GM23248 (cell line): ENCODE measurements at regions not wholly inside any gene's neighbourhood (a gene's known extent, or its start where the extent isn't known, plus 50 kb on each side); places are given as distances from the start of the nearest gene placed in this dataset.
"Not testable (repeated sequence)": the region's sequence is repeated elsewhere in the genome, so short reads cannot be mapped to it uniquely, and the experiment has no call there.

ENCODE experiments used
- DNase-seq: peaks from one replicate; pipeline ENCODE4 v3.0.0-alpha.2; 2015
- H2AFZ ChIP-seq: fragments of 200-600 bp; sonication (generic); 2 replicates; pipeline ENCODE4 v1.6.1; 2016; ENCODE audit warnings: antibody characterized with exemption
- H3F3A ChIP-seq: fragments of 200-600 bp; sonication (generic); 2 replicates; pipeline ENCODE4 v1.6.1; 2016; ENCODE audit warnings: mild to moderate bottlenecking, antibody characterized with exemption, mixed run types; ENCODE audit not compliant: insufficient read depth
- H3K27ac ChIP-seq: fragments of 200-600 bp; sonication (generic); 2 replicates; pipeline ENCODE4 v1.5.1; 2016; ENCODE audit warnings: mild to moderate bottlenecking
- H3K27me3 ChIP-seq: fragments of 200-600 bp; sonication (generic); replicated peaks from 2 replicates; pipeline ENCODE4 v1.6.1; 2016; ENCODE audit warnings: mild to moderate bottlenecking; ENCODE audit not compliant: insufficient read depth
- H3K36me3 ChIP-seq: fragments of 200-600 bp; sonication (generic); 2 replicates; pipeline ENCODE4 v1.6.1; 2016; ENCODE audit warnings: low read depth, mild to moderate bottlenecking
- H3K4me1 ChIP-seq: fragments of 200-600 bp; sonication (generic); 2 replicates; pipeline ENCODE4 v1.6.1; 2016; ENCODE audit warnings: mild to moderate bottlenecking; ENCODE audit not compliant: insufficient read depth
- H3K4me2 ChIP-seq: fragments of 200-600 bp; sonication (generic); one replicate; pipeline ENCODE4 v1.6.1; 2016; ENCODE audit warnings: mild to moderate bottlenecking; ENCODE audit not compliant: unreplicated experiment
- H3K4me3 ChIP-seq: fragments of 200-600 bp; sonication (generic); 2 replicates; pipeline ENCODE4 v1.5.1; 2016; ENCODE audit warnings: mild to moderate bottlenecking
- H3K79me2 ChIP-seq: fragments of 200-600 bp; sonication (generic); 2 replicates; pipeline ENCODE4 v1.6.1; 2016; ENCODE audit warnings: mild to moderate bottlenecking; ENCODE audit not compliant: insufficient read depth
- H3K9ac ChIP-seq: fragments of 200-600 bp; sonication (generic); 2 replicates; pipeline ENCODE4 v1.6.1; 2016; ENCODE audit warnings: mild to moderate bottlenecking
- H3K9me2 ChIP-seq: fragments of 200-600 bp; sonication (generic); 2 replicates; pipeline ENCODE4 v1.6.1; 2016; ENCODE audit warnings: mixed run types, mild to moderate bottlenecking, moderate library complexity; ENCODE audit not compliant: insufficient read depth
- H3K9me3 ChIP-seq: fragments of 200-600 bp; sonication (generic); one replicate; pipeline ENCODE4 v1.6.1; 2017; ENCODE audit warnings: low read depth
- H4K20me1 ChIP-seq: fragments of 200-600 bp; sonication (generic); 2 replicates; pipeline ENCODE4 v1.6.0; 2016; ENCODE audit not compliant: insufficient read depth
- EZH2 ChIP-seq: fragments of 200-600 bp; sonication (generic); IDR thresholded peaks from 2 replicates; pipeline ENCODE4 v1.6.1; 2018; ENCODE audit warnings: antibody characterized with exemption, mild to moderate bottlenecking; ENCODE audit not compliant: insufficient read depth, poor library complexity, severe bottlenecking
- EZH2phosphoT487 ChIP-seq: fragments of 200-600 bp; sonication (generic); IDR thresholded peaks from 2 replicates; pipeline ENCODE4 v1.6.1; 2018; ENCODE audit warnings: antibody characterized with exemption, moderate library complexity, mild to moderate bottlenecking, low read depth; ENCODE audit not compliant: insufficient read depth
- WGBS, 2 experiments: methylation state at CpG; one replicate each; pipeline ENCODE4 v1.1.6; 2015 to 2017; ENCODE audit warnings: low lambda C conversion rate in 2 of 2, low coverage in 1 of 2; ENCODE audit errors: missing lambda C conversion rate in 2 of 2; 5-methylcytosine and 5-hydroxymethylcytosine counted together
- in situ Hi-C: fragments of 300-500 bp; cut with MboI; formaldehyde crosslinking; loops from 2 replicates; pipeline ENCODE4 v1.15.0; 2020

DNA sequence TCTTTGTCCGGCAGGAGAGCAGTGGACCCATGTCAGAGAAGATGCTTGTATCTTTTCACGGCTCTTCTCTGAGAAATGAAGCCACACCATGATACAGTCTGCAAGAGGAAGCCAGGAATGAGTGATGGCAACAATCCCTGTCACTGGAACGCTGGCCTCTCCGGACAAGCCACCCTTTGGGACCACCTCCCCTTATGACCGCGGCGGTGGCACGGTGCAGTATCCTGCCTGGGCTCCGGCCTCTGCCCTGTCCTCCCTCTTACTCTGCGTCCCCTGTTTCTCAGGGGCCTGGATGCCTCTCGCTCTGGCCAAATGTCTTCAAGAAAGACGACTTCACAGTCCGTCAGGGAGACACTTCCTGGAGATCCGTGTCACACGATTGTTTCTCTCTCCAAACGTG lies 370.5 kb downstream of the ZNF716 start:
- H3K9me2 ChIP-seq: no peaks in the 10 kb centered on the region
- H3F3A ChIP-seq: no peaks in the 10 kb centered on the region
- no peaks in the 10 kb centered on the region for H3K9me3 ChIP-seq
- H3K9ac ChIP-seq: no peak overlapping the region
- no peaks in the 10 kb centered on the region for H3K4me1 ChIP-seq
- no peak overlapping the region for H2AFZ ChIP-seq
- DNase-seq: no peak
- H3K36me3 ChIP-seq: no peaks in the 10 kb centered on the region
- H3K27ac ChIP-seq: no peak overlapping the region
- H3K27me3 ChIP-seq: no peaks in the 10 kb centered on the region
- no peak overlapping the region for H3K4me3 ChIP-seq
- no peaks in the 10 kb centered on the region for H3K79me2 ChIP-seq
- TF ChIP-seq EZH2 (no peak), EZH2phosphoT487 (no peak)
- no peak overlapping the region for H3K4me2 ChIP-seq
- H4K20me1 ChIP-seq: no peaks in the 10 kb centered on the region
- WGBS, 2 experiments: 52 to 57% methylated on average over 16 of the region's 16 CpGs
- in situ Hi-C loops: no loop called here

DNA sequence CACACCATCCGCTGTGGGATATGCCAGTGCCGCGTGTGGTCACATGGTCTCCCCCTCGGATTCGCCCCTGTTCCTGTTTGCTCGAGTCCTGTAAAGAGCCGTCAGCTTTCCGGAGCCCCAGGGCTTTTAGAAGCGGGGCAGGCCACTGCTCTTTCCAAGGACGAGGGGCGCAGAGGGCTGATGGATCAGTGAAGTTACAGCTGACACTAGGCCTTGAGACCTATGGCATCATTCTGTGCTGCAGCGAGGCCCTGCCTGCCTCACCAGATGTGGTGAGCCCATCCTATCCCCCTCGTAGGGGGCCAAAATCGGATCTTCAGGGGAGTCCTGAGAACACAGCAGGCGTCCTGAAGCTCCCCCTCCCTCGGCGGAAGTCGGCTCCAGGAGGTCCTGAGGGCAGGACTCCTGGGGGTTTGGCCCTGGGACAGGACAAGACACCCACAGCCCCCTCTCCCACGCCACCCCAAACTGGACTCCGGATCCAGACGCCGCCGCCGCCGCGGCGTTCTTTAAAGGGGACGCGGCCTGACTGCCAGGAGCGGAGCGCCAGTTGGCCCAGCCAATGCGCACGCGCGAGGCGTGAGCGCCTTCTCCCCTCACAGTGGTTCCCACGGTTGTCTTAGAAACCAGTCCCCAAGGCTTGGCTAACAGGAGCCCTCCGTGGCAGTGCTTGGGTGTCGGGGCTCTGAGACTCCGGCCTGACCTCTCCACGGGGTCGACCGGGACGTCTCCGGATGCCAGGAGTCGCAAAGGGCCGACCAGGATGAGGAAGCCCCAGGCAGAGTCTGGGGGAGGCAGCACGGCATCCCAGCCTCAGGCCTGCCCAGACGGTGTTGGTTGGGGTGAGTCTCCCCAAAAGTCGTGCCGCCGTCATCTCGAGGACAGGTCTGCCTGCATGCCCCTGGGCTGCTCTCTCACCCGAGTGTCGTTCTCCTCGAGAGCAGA lies 371.7 kb downstream of the ZNF716 start:
- no peaks in the 10 kb centered on the region for H3F3A ChIP-seq
- no peaks in the 10 kb centered on the region for H4K20me1 ChIP-seq
- no peaks in the 10 kb centered on the region for H3K9me2 ChIP-seq
- H3K4me1 ChIP-seq: no peaks in the 10 kb centered on the region
- no peaks in the 10 kb centered on the region for H3K9me3 ChIP-seq
- no peak overlapping the region for H3K9ac ChIP-seq
- WGBS, 2 experiments: 61 to 63% methylated on average over 56 of the region's 57 CpGs
- H3K27me3 ChIP-seq: no peaks in the 10 kb centered on the region
- no peaks in the 10 kb centered on the region for H3K36me3 ChIP-seq
- no peak overlapping the region for H2AFZ ChIP-seq
- no peak overlapping the region for H3K27ac ChIP-seq
- H3K79me2 ChIP-seq: no peaks in the 10 kb centered on the region
- no peak overlapping the region for H3K4me3 ChIP-seq
- TF ChIP-seq EZH2phosphoT487: no peak
- no peak for TF ChIP-seq EZH2
- DNase-seq: no peak
- no peak overlapping the region for H3K4me2 ChIP-seq
- in situ Hi-C loops: no loop called here

DNA sequence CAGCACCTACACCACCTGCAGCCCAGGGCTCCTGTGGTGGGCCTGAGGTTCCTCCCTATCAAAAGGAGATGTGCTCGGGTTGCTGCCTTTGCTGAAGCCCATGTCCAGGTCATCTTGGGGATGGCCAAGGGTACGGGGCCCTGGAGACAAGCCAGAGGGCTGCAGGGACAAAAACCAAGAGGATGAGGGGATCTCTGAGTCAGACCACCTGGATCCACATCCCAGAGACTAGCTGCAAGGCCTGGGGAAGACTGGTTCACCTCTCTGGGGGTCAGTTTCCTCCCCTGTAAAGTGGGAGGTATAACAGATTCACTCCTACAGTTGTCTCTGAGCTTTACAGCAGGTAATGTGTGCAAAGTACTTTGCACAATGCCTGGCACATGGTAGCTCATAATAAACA lies 376.6 kb downstream of the ZNF716 start:
- H3K4me3 ChIP-seq, H3K9me2 ChIP-seq, H3K4me2 ChIP-seq, H2AFZ ChIP-seq, H3K27me3 ChIP-seq, H3K9ac ChIP-seq, H3K36me3 ChIP-seq, H3K4me1 ChIP-seq, H3F3A ChIP-seq, in situ Hi-C loops, H3K27ac ChIP-seq, H3K79me2 ChIP-seq, H3K9me3 ChIP-seq, H4K20me1 ChIP-seq, DNase-seq: not testable (repeated sequence)
- 0 to 2% methylated on average over 2 of the region's 2 CpGs for WGBS, 2 experiments

DNA sequence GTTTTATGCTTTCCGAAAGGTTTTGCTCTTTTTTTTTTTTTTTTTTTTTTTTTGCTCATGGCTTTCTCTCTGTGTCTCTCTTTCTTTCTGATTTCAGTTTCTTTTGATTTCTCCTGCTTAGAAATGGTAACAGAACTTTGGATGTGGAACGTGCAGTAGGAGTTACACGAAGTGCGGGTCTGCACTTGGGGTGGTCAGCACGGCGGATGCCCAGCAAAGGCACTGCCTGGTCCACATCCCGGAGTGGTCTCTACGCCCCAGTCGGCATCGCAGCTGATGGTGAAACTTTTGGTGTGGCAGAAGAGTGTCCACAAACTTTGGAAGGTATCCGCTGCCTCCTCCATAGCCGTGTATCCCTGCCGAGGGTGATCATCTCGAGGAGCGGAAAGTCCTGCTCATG lies 385.2 kb downstream of the ZNF716 start:
- H3K9me3 ChIP-seq, H3K4me1 ChIP-seq, H2AFZ ChIP-seq, H3K27me3 ChIP-seq, H3F3A ChIP-seq, H3K9me2 ChIP-seq, H3K27ac ChIP-seq, in situ Hi-C loops, H3K4me3 ChIP-seq, H4K20me1 ChIP-seq, H3K36me3 ChIP-seq, H3K79me2 ChIP-seq, H3K4me2 ChIP-seq, DNase-seq, H3K9ac ChIP-seq: not testable (repeated sequence)
- 59 to 77% methylated on average over 9 to 12 of the region's 15 CpGs for WGBS, 2 experiments

DNA sequence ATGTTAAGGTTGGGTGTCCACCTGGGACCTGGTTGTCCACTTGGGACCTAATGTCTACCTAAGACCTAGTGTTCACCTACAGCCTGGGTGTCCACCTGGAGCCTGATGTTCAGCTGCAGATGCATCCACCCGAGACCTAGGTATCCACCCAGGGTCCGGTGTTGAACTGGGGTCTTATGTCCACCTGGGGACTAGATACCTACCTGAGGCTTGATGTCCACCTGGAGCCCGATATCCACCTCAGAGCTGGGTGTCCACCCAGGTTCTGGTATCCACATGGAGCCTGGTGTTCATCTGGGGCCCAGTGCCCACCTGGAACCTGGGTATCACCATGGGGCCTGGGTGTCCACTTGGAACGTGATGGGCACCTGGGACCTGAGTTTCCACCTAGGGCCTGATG lies 389.2 kb downstream of the ZNF716 start:
- H4K20me1 ChIP-seq, H3K4me1 ChIP-seq, in situ Hi-C loops, H3K36me3 ChIP-seq, H3F3A ChIP-seq, H3K4me3 ChIP-seq, H3K9ac ChIP-seq, H3K9me3 ChIP-seq, H2AFZ ChIP-seq, H3K9me2 ChIP-seq, H3K4me2 ChIP-seq, H3K27ac ChIP-seq, H3K27me3 ChIP-seq, H3K79me2 ChIP-seq, DNase-seq: not testable (repeated sequence)
- WGBS, 2 experiments: 24 to 33% methylated on average over 3 to 4 of the region's 4 CpGs
